ENCODE measurements at regions not wholly inside any gene's neighbourhood (a gene's known extent, or its start where the extent isn't known, plus 50 kb on each side); places are given as distances from the start of the nearest gene placed in this dataset.

- Mint-ChIP-seq H3K27ac (no peak overlapping the region), H3K9me3 (no peaks in the 10 kb centered on the region), H3K4me3 (no peak overlapping the region), H3K36me3 (no peaks in the 10 kb centered on the region), H3K4me1 (peaks cover 0 to 4% of the 10 kb centered on the region in 2 donors), H3K27me3 (ENCODE audit: low read depth in 2 of 2) (peaks cover 31 to 43% of the 10 kb centered on the region in 2 donors)
- 100% methylated on average over 1 of the region's 2 CpGs for WGBS (ENCODE audit: insufficient coverage)
- H3K36me3 ChIP-seq (ENCODE audit: control insufficient read depth, insufficient read depth, low read length), result no peaks in the 10 kb centered on the region
- no peak overlapping the region for H3K27ac ChIP-seq (ENCODE audit: low read length)
- H3K27me3 ChIP-seq (ENCODE audit: control insufficient read depth, insufficient read depth, low read length), result no peaks in the 10 kb centered on the region
- no peak for ATAC-seq
- no peaks in the 10 kb centered on the region for H3K4me1 ChIP-seq (ENCODE audit: control insufficient read depth, insufficient read depth, low read length)
- no peaks in the 10 kb centered on the region for H3K9me3 ChIP-seq (ENCODE audit: control insufficient read depth, insufficient read depth, low read length)
- no peak overlapping the region for H3K4me3 ChIP-seq (ENCODE audit: low read length)
- intact Hi-C loops (cut with micrococcal nuclease), result no loop called here
- DNase-seq, result no peak
- no peak for TF ChIP-seq CTCF (IDR thresholded peaks at IDR 0.05)
Measured at GRCh38 chr2:225165052-225165451, 122.8 kb upstream of the DOCK10 start.

DNA sequence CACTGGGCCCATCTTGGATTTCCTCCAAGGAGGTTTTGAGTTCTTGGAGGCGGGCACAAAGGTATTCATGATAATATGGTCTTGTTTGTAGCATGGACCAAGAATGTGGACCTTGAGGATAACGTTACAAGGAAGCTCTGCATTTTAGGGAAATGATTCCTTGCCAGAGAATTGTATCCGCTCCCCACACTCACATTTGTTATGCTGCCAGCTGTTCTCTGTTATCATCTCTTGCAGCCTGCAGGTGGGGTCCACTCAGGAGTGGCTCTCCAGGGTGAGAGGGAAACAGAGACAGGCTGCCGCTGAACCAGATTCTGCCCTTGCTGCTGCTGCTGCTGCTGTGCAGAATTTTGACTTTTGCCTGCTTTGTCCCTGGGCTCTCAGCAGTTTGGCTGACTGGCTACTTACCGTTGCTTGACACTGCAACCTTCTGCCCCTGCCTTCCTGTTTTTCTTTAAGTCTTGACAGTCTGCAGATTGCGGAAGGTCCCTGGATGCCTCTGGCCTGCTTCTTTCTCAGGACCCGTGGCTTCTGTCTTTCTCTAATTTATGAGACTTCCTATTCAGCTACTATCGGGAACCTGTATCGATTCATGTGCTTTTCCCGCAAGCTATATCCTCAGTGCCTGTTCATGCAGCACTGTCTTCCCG lies 122.3 kb upstream of the DOCK10 start:
- ATAC-seq (no peak), DNase-seq (no peak)
- no peaks in the 10 kb centered on the region for H3K9me3 Mint-ChIP-seq
- H3K27ac Mint-ChIP-seq, result no peak overlapping the region
- H3K4me1 ChIP-seq (ENCODE audit: control insufficient read depth, insufficient read depth, low read length), result no peaks in the 10 kb centered on the region
- no peaks in the 10 kb centered on the region for H3K36me3 Mint-ChIP-seq
- H3K27me3 Mint-ChIP-seq (ENCODE audit: low read depth in 2 of 2), result peaks cover 28 to 39% of the 10 kb centered on the region in 2 donors
- no peaks in the 10 kb centered on the region for H3K36me3 ChIP-seq (ENCODE audit: control insufficient read depth, insufficient read depth, low read length)
- no peak overlapping the region for H3K4me3 ChIP-seq (ENCODE audit: low read length)
- intact Hi-C loops (cut with micrococcal nuclease), result no loop called here
- H3K9me3 ChIP-seq (ENCODE audit: control insufficient read depth, insufficient read depth, low read length), result no peaks in the 10 kb centered on the region
- peaks cover 0 to 4% of the 10 kb centered on the region in 2 donors for H3K4me1 Mint-ChIP-seq
- no peak for TF ChIP-seq CTCF (IDR thresholded peaks at IDR 0.05)
- H3K27ac ChIP-seq (ENCODE audit: low read length), result no peak overlapping the region
- H3K27me3 ChIP-seq (ENCODE audit: control insufficient read depth, insufficient read depth, low read length), result no peaks in the 10 kb centered on the region
- WGBS (ENCODE audit: insufficient coverage), result 44% methylated on average over 11 of the region's 11 CpGs
- no peak overlapping the region for H3K4me3 Mint-ChIP-seq

- Histone ChIP-seq H3K4me3 (ENCODE audit: low read length) (no peak overlapping the region), H3K36me3 (ENCODE audit: control insufficient read depth, insufficient read depth, low read length) (no peaks in the 10 kb centered on the region), H3K27me3 (ENCODE audit: control insufficient read depth, insufficient read depth, low read length) (no peaks in the 10 kb centered on the region), H3K27ac (ENCODE audit: low read length) (no peak overlapping the region), H3K4me1 (ENCODE audit: control insufficient read depth, insufficient read depth, low read length) (no peaks in the 10 kb centered on the region), H3K9me3 (ENCODE audit: control insufficient read depth, insufficient read depth, low read length) (no peaks in the 10 kb centered on the region)
- no peak for TF ChIP-seq CTCF (IDR thresholded peaks at IDR 0.05)
- peaks cover 0 to 7% of the 10 kb centered on the region in 2 donors for H3K27me3 Mint-ChIP-seq (ENCODE audit: low read depth in 2 of 2)
- no peaks in the 10 kb centered on the region for H3K9me3 Mint-ChIP-seq
- H3K27ac Mint-ChIP-seq, result no peak overlapping the region
- no peak overlapping the region for H3K4me3 Mint-ChIP-seq
- ATAC-seq (no peak), DNase-seq (no peak)
- intact Hi-C loops (cut with micrococcal nuclease), result no loop called here
- H3K4me1 Mint-ChIP-seq, result no peaks in the 10 kb centered on the region
- no peaks in the 10 kb centered on the region for H3K36me3 Mint-ChIP-seq
Measured at GRCh38 chr2:225158360-225158759, 116.1 kb upstream of the DOCK10 start.

DNA sequence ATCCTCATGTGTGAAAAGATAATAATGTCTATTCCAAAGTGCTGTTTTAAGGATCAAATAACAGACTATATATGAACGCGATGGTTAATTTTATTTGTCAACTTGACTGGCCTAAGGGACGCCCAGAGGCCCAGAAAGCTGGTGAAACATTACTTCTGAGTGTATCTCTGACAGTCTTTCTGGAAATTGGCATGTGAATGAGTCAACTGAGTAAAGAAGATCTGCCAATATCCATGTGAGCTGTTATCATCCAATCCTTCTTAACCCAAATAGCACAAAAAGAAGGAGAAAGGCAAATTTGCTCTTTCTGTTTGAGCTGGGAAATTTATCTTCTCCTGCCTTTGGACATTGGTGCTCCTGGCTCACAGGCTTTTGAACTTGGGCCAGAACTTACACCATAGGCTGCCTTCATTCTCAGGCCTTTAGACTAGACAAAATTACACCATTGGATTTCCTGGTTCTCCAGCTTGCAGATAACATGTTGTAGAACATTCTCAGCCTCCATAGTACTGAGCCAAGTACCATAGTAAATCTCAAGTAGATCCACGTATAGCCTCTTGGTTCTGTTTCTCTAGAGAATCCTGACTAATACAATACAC lies 114.7 kb upstream of the DOCK10 start:
- Histone ChIP-seq H3K4me3 (ENCODE audit: low read length) (no peak overlapping the region), H3K9me3 (ENCODE audit: control insufficient read depth, insufficient read depth, low read length) (no peaks in the 10 kb centered on the region), H3K27me3 (ENCODE audit: control insufficient read depth, insufficient read depth, low read length) (no peaks in the 10 kb centered on the region), H3K4me1 (ENCODE audit: control insufficient read depth, insufficient read depth, low read length) (no peaks in the 10 kb centered on the region), H3K27ac (ENCODE audit: low read length) (no peak overlapping the region), H3K36me3 (ENCODE audit: control insufficient read depth, insufficient read depth, low read length) (no peaks in the 10 kb centered on the region)
- Mint-ChIP-seq H3K9me3 (no peaks in the 10 kb centered on the region), H3K27me3 (ENCODE audit: low read depth in 2 of 2) (peaks cover 0 to 7% of the 10 kb centered on the region in 2 donors), H3K36me3 (no peaks in the 10 kb centered on the region), H3K27ac (no peak overlapping the region), H3K4me3 (no peak overlapping the region), H3K4me1 (no peaks in the 10 kb centered on the region)
- DNase-seq (no peak), ATAC-seq (no peak)
- no peak for TF ChIP-seq CTCF (IDR thresholded peaks at IDR 0.05)
- 67% methylated on average over 3 of the region's 4 CpGs for WGBS (ENCODE audit: insufficient coverage)
- intact Hi-C loops (cut with micrococcal nuclease), result no loop called here
